ENCODE measurements at regions not wholly inside any gene's neighbourhood (a gene's known extent, or its start where the extent isn't known, plus 50 kb on each side); places are given as distances from the start of the nearest gene placed in this dataset.
"Not testable (repeated sequence)": the region's sequence is repeated elsewhere in the genome, so short reads cannot be mapped to it uniquely, and the experiment has no call there.

DNA sequence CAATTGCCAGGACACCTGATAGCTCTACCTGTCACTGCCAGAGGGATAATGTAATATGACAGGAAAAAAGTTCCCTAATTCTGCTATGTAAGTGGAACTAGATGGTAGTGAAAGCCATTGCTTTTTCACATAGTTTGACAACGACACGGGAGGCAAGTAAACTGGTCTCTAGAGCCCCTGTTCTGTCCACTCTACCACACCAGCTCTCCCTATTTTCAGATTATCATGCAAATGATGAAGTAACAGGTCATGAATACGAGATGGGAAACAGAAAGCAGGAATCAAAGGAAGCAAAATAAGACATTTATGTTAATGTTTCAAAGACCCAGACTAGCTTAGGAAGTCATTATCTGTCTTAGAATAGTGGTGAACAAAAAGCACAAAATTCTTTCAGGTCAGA is 56.2 kb downstream of the TAF11L14 start:
- DNase-seq: no peak

- no peak for DNase-seq
These were observed 57.5 kb downstream of the TAF11L14 start for GRCh38 chr5:17691762-17692161.

DNA sequence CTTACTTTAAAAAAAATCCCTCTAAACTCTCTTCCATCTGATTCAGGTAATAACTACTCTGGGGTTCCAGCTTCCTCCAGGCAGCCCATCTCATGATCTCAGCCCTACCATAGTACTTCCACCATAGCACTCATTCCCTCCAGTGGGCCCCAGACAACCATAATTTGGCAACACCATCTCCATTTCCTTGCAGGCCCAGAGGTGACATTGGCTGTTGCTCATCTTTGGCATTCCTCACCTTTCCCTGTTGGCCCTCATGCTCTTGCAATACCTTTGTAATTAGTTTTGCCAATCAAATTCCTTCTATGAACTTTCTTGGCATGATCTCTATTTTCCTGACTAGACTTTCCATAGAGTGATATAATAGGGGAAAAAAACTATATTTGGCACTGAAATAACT is 60.1 kb downstream of the TAF11L14 start:
- DNase-seq: no peak

DNA sequence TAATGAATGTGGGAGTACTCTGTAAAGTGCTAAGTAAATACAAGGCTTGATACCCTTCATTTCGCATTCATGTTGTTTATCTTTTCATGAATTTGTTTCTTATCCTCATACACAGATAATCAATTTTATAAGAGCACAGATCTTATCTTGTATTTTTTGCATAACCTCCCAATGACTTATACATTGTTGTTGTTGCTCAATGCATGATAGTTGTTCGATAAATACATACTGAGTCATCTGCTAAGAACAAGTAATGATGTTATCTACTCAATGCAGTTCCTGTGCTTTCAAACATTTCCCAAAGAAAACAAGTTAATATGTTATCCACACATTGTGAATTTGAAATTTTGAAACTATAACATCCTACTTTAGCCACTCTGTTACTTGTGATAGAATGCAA is 60.7 kb downstream of the TAF11L14 start:
- no peak for DNase-seq

DNA sequence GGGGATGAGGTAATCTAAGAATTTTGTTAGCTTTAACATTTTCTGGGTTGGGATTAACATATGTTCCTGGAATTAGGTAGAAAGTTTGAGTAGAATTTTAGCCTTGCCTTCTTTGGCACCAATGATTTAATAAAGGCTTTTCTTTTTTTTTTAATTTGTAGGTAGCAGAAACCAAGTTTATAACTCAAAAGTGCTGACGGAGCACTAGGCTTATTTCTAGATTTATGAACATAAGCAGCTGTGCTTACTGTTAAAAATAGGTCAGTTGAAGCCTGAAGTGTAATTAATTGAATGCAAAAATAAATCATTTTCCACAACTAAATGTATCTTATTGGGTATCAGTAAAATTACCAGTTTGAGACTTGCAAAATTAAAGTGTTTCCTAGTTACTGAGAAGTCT is 62.4 kb downstream of the TAF11L14 start:
- DNase-seq: no peak

GRCh38 chr5:17697671-17698070 is 63.4 kb downstream of the TAF11L14 start:
- peak; percentile 0 for DNase-seq

- DNase-seq: no peak
These were observed 74.9 kb downstream of the TAF11L14 start for GRCh38 chr5:17709011-17709710.

DNA sequence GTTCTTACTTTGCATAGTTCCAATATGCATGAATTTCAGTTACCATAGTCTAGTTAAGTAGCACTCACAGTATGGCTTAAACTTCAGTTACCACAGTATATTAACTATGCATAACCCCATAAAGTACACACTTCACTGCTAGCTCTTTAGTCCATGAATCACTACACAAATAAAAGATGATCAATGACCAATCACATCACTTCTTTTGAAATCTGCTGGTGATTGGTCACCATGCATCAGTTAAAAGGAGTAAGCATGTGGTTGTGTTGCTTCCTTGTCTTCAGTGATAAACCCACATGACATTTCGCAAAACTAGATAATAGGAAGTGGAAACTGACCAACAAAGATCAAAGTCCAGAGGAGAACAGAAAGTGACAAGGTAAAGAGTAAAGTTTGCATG is 79.0 kb downstream of the TAF11L14 start:
- DNase-seq: no peak

DNA sequence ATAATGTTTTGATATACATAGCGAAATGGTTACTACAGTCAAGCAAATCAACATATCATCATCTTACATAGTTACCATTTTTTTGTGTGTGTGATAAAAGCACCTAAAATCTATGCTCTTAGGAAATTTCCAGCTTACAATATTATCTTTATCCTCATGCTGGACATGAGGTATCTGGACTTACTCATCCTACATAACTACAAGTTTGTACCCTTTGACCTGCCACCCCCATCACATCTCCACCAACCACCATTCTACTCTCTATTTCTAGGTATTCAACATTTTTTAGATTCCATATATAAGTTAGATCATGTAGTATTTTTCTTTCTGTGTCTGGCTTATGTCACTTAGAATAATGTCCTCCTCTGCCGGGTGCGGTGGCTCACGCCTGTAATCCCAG is 79.9 kb downstream of the TAF11L14 start:
- DNase-seq: no peak

- DNase-seq: no peak
These were observed 85.3 kb downstream of the TAF11L14 start for GRCh38 chr5:17719592-17719991.

- DNase-seq: no peak
These were observed 85.8 kb downstream of the TAF11L14 start for GRCh38 chr5:17720071-17720470.

GRCh38 chr5:17723876-17724275 is 89.6 kb downstream of the TAF11L14 start:
- no peak for DNase-seq

GRCh38 chr5:17727098-17727497 is 92.8 kb downstream of the TAF11L14 start:
- no peak for DNase-seq

GRCh38 chr5:17730421-17730820 is 96.2 kb downstream of the TAF11L14 start:
- DNase-seq: no peak

GRCh38 chr5:17732351-17732923 is 98.2 kb downstream of the TAF11L14 start:
- DNase-seq: no peak

- no peak for DNase-seq
These were observed 99.8 kb downstream of the TAF11L14 start for GRCh38 chr5:17734011-17734410.

DNA sequence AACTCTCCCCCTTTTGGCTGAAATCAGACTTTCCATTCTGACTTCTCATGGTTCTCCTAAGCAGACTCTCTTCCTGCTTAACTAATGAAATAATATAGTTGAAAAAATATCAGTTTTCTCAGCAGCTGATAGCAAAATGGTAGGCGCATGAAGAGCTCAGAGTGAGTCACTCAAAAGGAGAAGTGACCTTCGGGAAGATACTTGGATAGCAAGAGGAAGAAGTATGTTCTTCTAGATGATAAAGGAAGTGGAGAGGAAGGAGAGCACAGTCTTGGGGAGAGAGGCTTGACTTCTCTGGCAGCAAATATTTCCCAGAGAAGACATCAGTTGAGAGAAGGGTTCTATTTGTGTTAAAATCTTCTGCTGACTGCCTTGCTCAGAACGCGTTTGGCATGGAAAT is 101.5 kb downstream of the TAF11L14 start:
- no peak for DNase-seq

DNA sequence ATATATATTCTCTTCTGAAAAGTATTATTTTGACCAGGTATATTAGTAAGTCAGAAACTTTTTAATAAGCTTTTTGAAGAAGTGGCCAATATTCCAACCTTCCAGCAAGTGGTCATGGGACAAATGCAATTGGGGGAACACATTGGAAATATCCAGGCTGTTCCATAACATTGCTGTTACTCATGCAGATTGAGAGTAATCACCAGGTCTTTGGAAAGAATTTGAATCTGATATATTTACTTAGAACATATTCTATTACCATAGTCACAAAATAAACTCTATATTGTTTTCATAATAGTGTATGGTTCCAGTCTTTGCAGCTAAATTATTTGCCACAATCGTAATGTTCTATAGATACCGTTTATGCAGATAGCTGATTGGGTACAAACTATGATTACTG is 102.8 kb downstream of the TAF11L14 start:
- no peak for DNase-seq

- no peak for DNase-seq
These were observed 104.2 kb downstream of the TAF11L14 start for GRCh38 chr5:17738446-17738845.

GRCh38 chr5:17743580-17744435 is 109.5 kb downstream of the TAF11L14 start:
- no peak for DNase-seq

DNA sequence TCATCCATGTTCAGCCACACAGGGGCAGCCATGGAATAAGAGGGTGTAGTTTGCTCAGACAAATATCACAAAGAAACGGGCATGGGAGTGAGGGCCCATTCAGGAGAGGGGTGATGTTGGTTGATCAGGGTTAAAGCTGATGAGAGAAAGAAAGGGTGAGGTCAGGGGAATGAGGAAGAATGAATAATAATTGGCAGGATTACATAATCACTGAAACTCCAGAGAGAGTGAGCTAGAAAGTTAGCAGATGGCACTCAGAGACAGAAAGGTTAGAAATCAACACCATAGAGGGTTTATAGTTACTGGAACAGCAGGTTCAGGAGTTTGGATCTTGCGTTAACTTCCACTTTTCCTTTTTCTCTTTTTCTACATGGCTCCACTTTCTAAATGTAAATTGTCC is 113.9 kb downstream of the TAF11L14 start:
- no peak for DNase-seq

- no peak for DNase-seq
These were observed 114.7 kb downstream of the TAF11L14 start for GRCh38 chr5:17748941-17749340.

GRCh38 chr5:17755406-17755805 is 121.1 kb downstream of the TAF11L14 start:
- not testable (repeated sequence) for DNase-seq

GRCh38 chr5:17761326-17761725 is 127.1 kb downstream of the TAF11L14 start:
- DNase-seq: no peak
